ENCODE measurements at regions not wholly inside any gene's neighbourhood (a gene's known extent, or its start where the extent isn't known, plus 50 kb on each side); places are given as distances from the start of the nearest gene placed in this dataset.
"Not testable (repeated sequence)": the region's sequence is repeated elsewhere in the genome, so short reads cannot be mapped to it uniquely, and the experiment has no call there.

- H3K27ac Mint-ChIP-seq: no peak overlapping the region
- H3K4me3 Mint-ChIP-seq: no peak overlapping the region
- no peak for ATAC-seq
- no peaks in the 10 kb centered on the region for H3K36me3 Mint-ChIP-seq
- POLR2A ChIA-PET: no interaction called here
- DNase-seq: no peak
- peaks cover 0 to 2% (median 0%) of the 10 kb centered on the region in 9 donors for H3K9me3 Mint-ChIP-seq
- H3K4me1 Mint-ChIP-seq: no peaks in the 10 kb centered on the region
- peaks cover 2 to 38% (median 11%) of the 10 kb centered on the region in 5 donors for H3K27me3 Mint-ChIP-seq
These were observed 144.7 kb upstream of the DPH6 start for GRCh38 chr15:35690698-35691116.

- Mint-ChIP-seq H3K27ac (no peak overlapping the region), H3K4me1 (no peaks in the 10 kb centered on the region)
These were observed 145.3 kb upstream of the DPH6 start for GRCh38 chr15:35691173-35691761.

DNA sequence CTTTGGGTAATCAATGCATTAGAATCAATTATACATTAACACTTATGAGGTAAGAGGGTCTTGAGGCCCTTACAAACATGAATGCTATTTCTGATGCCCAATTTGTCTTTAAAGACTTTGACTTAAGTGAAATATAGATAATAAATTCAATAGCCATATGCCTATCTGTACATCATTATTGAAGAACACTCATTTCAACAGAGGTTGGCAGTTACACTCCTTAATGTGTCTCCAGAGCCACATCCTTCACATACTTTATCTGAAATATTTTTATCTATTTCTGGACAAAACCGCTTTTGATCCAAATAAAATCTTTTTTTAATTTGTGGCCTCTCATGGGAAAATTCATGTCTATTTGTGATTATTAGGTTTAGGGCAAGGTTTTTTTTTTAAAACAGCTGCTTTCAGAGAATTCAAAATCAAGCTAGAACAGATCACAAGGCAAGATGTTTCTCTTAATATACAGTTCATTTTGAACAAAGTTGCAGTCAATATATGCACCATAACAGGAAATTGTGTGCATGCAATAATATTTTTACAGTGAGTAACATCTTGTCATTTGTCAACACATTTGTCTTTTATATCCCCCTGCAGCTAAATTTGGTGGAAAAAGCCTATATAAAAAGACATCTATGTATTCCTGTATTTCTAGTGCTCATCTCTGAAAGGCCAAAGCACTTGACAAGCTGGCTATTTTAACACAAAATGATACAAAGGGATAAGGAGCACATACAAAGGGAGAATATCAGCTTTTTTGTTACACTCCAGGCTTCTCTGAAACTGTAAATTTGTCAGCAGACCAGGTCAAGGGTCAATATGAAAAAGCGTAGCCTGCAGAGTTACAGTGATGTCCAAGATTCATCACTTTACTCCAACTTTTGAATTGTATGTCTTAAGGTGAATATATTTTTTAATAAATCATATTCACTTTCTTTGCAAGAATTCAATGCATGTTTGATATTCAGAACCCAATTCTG, 146.2 kb upstream of the DPH6 start:
- H3K4me3 Mint-ChIP-seq: no peak overlapping the region
- DNase-seq (no peak), ATAC-seq (no peak)
- peaks cover 3 to 40% (median 7%) of the 10 kb centered on the region in 5 donors for H3K27me3 Mint-ChIP-seq
- H3K27ac Mint-ChIP-seq: no peak overlapping the region
- peaks cover 0 to 2% (median 0%) of the 10 kb centered on the region in 9 donors for H3K9me3 Mint-ChIP-seq
- H3K36me3 Mint-ChIP-seq: no peaks in the 10 kb centered on the region
- POLR2A ChIA-PET: no interaction called here
- H3K4me1 Mint-ChIP-seq: no peaks in the 10 kb centered on the region

More at GRCh38 chr15:35691173-35691761, 145.3 kb upstream of the DPH6 start:
- Mint-ChIP-seq H3K9me3 (peaks cover 0 to 2% (median 0%) of the 10 kb centered on the region in 9 donors), H3K36me3 (no peaks in the 10 kb centered on the region), H3K4me3 (no peak overlapping the region), H3K27me3 (peaks cover 2 to 38% (median 11%) of the 10 kb centered on the region in 5 donors)
- POLR2A ChIA-PET: no interaction called here
- DNase-seq: no peak
- no peak for ATAC-seq

DNA sequence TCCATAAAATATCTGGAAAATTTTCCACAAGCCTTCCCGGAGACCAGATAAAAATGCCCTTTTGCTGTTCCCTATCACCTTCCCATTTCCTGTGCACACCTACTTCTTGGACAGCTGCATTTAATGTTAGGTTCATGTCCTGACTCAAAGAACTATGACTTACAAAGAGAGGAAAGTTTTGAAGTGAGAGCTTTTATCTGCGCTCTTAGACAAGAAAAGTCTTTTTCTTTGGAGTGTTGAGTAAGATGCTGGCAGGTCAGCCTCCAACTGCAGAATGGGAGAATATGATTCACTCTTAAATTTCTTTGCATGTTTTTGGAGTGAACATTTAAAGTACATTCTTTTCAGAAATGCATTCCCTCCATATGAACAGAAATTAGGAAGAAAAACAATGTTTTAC, 147.3 kb upstream of the DPH6 start:
- H3K4me1 Mint-ChIP-seq: no peaks in the 10 kb centered on the region
- H3K4me3 Mint-ChIP-seq: no peak overlapping the region
- DNase-seq: no peak
- H3K36me3 Mint-ChIP-seq: no peaks in the 10 kb centered on the region
- H3K9me3 Mint-ChIP-seq: peaks cover 0 to 2% (median 0%) of the 10 kb centered on the region in 9 donors
- POLR2A ChIA-PET: no interaction called here
- no peak overlapping the region for H3K27ac Mint-ChIP-seq
- ATAC-seq: no peak
- H3K27me3 Mint-ChIP-seq: peaks cover 3 to 32% (median 7%) of the 10 kb centered on the region in 5 donors

- peaks cover 0 to 2% (median 0%) of the 10 kb centered on the region in 9 donors for H3K9me3 Mint-ChIP-seq
- ATAC-seq (no peak), DNase-seq (no peak)
- H3K27ac Mint-ChIP-seq: no peak overlapping the region
- no peak overlapping the region for H3K4me3 Mint-ChIP-seq
- peaks cover 3 to 37% (median 5%) of the 10 kb centered on the region in 5 donors for H3K27me3 Mint-ChIP-seq
- no peaks in the 10 kb centered on the region for H3K36me3 Mint-ChIP-seq
- POLR2A ChIA-PET: no interaction called here
- H3K4me1 Mint-ChIP-seq: no peaks in the 10 kb centered on the region
These were observed 147.9 kb upstream of the DPH6 start for GRCh38 chr15:35693886-35694285.

DNA sequence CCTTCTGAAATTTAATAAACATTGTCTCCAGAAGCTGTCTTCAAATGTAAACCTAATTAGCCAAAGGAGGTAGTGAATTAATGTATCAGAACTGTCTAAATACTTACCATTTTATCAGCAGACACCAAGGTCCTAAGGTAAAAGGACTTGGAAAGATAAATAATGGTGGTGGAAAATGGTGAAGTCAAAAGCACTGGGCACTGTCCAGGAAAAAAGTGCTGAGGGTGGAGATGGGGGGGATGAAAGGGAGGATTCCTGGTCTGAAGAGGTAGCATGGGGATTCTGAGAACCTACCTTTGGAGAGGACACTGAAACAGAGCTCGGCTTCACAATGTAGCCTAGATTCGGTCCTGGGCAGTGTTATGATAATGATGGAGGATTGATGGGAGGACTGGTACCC, 149.0 kb upstream of the DPH6 start:
- no peak for ATAC-seq
- Mint-ChIP-seq H3K36me3 (no peaks in the 10 kb centered on the region), H3K27ac (no peak overlapping the region), H3K4me3 (no peak overlapping the region), H3K27me3 (peaks cover 3 to 34% (median 3%) of the 10 kb centered on the region in 5 donors), H3K4me1 (no peaks in the 10 kb centered on the region), H3K9me3 (peaks cover 0 to 2% (median 0%) of the 10 kb centered on the region in 9 donors)
- POLR2A ChIA-PET: no interaction called here
- DNase-seq: no peak

DNA sequence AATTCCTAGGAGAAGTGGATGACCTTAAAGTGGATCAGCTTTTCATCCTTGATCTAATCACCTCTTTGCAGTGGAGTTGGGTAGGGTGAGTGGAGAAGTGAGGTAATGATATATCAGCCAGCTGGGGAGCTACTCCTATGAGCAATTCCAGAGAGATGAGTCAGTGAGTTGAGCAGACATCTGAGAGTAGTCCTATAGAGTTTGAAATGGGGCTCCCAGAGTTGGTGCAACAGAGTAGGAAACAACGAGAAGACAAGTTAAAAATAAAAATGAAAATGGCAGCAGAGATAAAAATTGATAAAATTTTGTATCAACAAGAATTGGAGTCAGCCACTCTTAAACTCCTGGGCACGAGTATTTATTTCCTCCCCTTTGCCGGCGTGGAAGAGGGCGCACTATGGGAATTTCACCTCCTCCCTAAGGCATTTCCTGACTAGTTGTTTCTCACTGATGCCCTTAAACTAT, 150.8 kb upstream of the DPH6 start:
- Mint-ChIP-seq H3K27me3 (peaks cover 2 to 24% (median 3%) of the 10 kb centered on the region in 5 donors), H3K27ac (no peak overlapping the region), H3K36me3 (no peaks in the 10 kb centered on the region), H3K4me3 (no peak overlapping the region), H3K9me3 (peaks cover 0 to 2% (median 0%) of the 10 kb centered on the region in 9 donors), H3K4me1 (no peaks in the 10 kb centered on the region)
- no peak for ATAC-seq
- POLR2A ChIA-PET: no interaction called here
- no peak for DNase-seq

GRCh38 chr15:35697549-35698299, 151.8 kb upstream of the DPH6 start:
- DNase-seq (no peak), ATAC-seq (no peak)
- Mint-ChIP-seq H3K4me3 (no peak overlapping the region), H3K27ac (no peak overlapping the region), H3K27me3 (peaks cover 2 to 24% (median 3%) of the 10 kb centered on the region in 5 donors), H3K36me3 (no peaks in the 10 kb centered on the region), H3K9me3 (peaks cover 0 to 2% (median 0%) of the 10 kb centered on the region in 9 donors), H3K4me1 (no peaks in the 10 kb centered on the region)
- POLR2A ChIA-PET: no interaction called here

DNA sequence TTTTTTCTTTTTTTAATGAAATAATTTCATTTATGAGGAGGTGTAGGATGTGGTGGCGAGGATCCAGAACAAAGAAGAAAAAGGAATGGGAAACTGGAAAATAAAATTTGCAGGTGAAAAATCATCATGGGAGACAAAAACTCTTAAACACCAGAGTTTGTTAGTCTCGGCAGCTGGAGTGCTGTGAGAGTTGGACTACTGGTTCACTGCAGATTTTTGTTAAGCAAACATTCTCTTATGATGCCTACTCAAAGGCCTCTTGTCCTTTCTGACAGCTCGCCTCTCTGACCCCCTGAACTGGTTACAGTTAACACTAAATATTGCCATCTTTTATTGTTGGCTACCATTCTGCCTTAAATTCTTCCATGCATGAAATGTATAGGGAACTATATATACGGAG, 152.4 kb upstream of the DPH6 start:
- Mint-ChIP-seq H3K36me3 (no peaks in the 10 kb centered on the region), H3K4me3 (no peak overlapping the region), H3K9me3 (peaks cover 0 to 2% (median 0%) of the 10 kb centered on the region in 9 donors), H3K27me3 (peaks cover 2 to 24% (median 3%) of the 10 kb centered on the region in 5 donors), H3K4me1 (no peaks in the 10 kb centered on the region), H3K27ac (no peak overlapping the region)
- DNase-seq (no peak), ATAC-seq (no peak)
- POLR2A ChIA-PET: no interaction called here

GRCh38 chr15:35698966-35699575, 153.1 kb upstream of the DPH6 start:
- H3K9me3 Mint-ChIP-seq: peaks cover 0 to 2% (median 0%) of the 10 kb centered on the region in 9 donors
- ATAC-seq (no peak), DNase-seq (no peak)
- H3K27ac Mint-ChIP-seq: no peak overlapping the region
- H3K36me3 Mint-ChIP-seq: no peaks in the 10 kb centered on the region
- H3K27me3 Mint-ChIP-seq: peaks cover 2 to 24% (median 3%) of the 10 kb centered on the region in 5 donors
- H3K4me1 Mint-ChIP-seq: no peaks in the 10 kb centered on the region
- POLR2A ChIA-PET: no interaction called here
- H3K4me3 Mint-ChIP-seq: no peak overlapping the region

- H3K4me1 Mint-ChIP-seq, H3K4me3 Mint-ChIP-seq, POLR2A ChIA-PET: not testable (repeated sequence)
These were observed 154.2 kb upstream of the DPH6 start for GRCh38 chr15:35700091-35700593.

DNA sequence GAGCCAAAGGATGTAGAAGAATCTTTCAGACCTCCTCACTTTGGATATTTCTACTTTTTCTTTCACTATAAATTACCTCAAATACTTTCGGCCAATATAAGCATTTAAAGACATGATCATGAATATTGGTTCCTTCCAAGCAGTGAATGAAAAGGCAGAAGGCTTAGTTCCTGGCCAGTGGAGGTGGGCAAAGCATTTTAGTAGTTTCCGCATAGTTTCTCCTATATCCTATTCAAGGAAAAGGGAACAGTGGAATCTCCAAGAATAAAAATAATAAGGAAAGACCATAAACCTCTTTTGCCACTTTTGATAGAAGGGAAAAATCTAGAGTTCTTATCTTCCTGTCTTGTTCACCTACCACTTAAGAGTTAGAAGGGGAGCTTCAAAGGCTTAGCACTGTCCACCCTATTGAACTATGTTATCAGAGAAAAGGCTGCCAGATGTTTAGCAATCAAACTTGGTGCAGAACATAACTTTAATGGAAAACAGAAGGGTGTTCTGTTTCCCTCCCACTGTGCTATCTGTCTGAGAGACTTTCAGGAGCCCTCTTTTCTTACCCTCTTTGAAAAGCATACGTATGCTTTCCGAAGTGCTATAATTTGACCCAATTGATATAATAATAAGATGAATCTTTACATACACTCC, 155.6 kb upstream of the DPH6 start:
- Mint-ChIP-seq H3K36me3 (no peaks in the 10 kb centered on the region), H3K27me3 (peaks cover 0 to 22% (median 3%) of the 10 kb centered on the region in 5 donors), H3K27ac (no peak overlapping the region), H3K4me1 (no peaks in the 10 kb centered on the region), H3K9me3 (peaks cover 0 to 2% (median 0%) of the 10 kb centered on the region in 9 donors), H3K4me3 (no peak overlapping the region)
- no peak for ATAC-seq
- POLR2A ChIA-PET: no interaction called here
- DNase-seq: no peak

More at GRCh38 chr15:35700091-35700593, 154.2 kb upstream of the DPH6 start:
- H3K27ac Mint-ChIP-seq, ATAC-seq, H3K36me3 Mint-ChIP-seq, DNase-seq, H3K9me3 Mint-ChIP-seq: not testable (repeated sequence)
- peaks cover 2 to 24% (median 3%) of the 10 kb centered on the region in 5 donors for H3K27me3 Mint-ChIP-seq
